ENCODE measurements at regions not wholly inside any gene's neighbourhood (a gene's known extent, or its start where the extent isn't known, plus 50 kb on each side); places are given as distances from the start of the nearest gene placed in this dataset.

DNA sequence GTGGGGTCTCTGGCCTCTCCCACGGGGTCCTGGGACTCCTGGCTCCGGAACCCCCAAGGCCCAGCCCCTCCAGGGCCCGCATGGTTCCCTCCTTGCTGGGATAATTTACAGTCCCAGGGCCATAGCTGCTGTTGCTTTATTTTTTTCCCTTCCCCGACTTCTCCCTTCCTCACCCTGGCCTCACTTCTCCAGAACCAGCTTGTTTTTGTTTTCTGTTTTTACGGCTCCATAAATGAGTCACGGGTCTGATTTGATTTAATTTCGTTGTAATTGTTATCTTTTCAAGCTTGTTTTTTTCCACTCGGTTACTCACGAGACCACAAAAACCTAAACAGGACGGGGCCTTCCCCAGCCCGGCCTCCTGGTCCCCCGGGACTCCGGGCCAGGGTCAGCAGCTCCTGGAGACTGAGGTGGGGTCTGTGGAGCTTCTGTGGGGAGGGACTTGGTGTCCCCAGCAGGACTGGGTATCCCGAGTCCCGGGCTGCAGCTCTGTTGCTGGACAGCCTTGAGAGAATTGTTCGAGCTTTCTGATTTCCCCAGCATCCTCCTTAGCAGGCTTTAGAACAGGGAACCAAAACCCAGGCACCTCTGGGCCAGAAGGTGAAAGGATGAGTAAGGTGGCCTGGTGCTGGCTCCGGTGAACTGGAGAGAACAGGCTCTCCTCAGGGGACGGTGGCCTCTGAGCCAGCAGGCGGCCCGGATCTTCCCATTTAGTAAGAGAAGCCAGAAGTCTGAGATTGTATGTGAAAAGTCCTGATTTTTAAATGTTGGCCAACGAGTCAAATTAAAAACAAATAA lies 94.9 kb downstream of the CEBPB start:
- DNase-seq (ENCODE audit: low read depth): peak; percentile 69
- no peak overlapping the region for H3K4me3 ChIP-seq (ENCODE audit: low read depth, low read length)

GRCh38 chr20:50286174-50286511 lies 95.5 kb downstream of the CEBPB start:
- TF ChIP-seq CTCF (conservative IDR thresholded peaks at IDR 0.05; ENCODE audit: low read depth, low read length): no peak
- H3K4me3 ChIP-seq (ENCODE audit: low read depth, low read length): no peak overlapping the region
- no peak for DNase-seq (ENCODE audit: low read depth)

More for the DNA sequence above, 94.9 kb downstream of the CEBPB start:
- peak; percentile 32 for TF ChIP-seq CTCF (conservative IDR thresholded peaks at IDR 0.05; ENCODE audit: low read depth, low read length)

GRCh38 chr20:50286609-50287008 lies 96.0 kb downstream of the CEBPB start:
- peak; percentile 91 for DNase-seq (ENCODE audit: low read depth)
- no peak for TF ChIP-seq CTCF (conservative IDR thresholded peaks at IDR 0.05; ENCODE audit: low read depth, low read length)
- no peak overlapping the region for H3K4me3 ChIP-seq (ENCODE audit: low read depth, low read length)

GRCh38 chr20:50287512-50287911 lies 96.9 kb downstream of the CEBPB start:
- DNase-seq (ENCODE audit: low read depth): no peak
- no peak for TF ChIP-seq CTCF (conservative IDR thresholded peaks at IDR 0.05; ENCODE audit: low read depth, low read length)
- no peak overlapping the region for H3K4me3 ChIP-seq (ENCODE audit: low read depth, low read length)

DNA sequence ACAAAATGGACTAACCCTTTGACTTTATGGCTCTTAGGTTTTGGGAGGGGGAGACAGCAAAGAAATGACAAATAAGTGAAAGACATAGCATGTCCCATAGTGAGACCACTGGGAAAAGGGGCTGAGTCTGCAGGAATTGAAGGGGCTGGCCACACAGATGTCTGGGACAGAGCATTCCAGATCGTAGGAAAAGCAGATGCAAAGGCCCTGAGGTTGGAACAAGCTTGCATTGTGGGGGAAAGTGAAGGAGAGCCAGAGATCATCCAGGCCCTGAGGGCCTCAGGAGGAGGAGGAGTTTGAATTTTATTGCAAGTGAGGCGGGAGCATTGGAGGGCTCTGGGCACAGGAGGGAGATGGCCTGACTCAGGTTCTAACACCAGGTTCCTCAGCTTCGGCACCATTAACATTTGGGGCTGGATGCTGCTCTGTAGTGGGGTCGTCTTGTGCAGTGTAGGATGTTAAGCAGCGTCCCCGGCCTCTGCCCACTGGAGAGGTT lies 97.5 kb downstream of the CEBPB start:
- no peak overlapping the region for H3K4me3 ChIP-seq (ENCODE audit: low read depth, low read length)
- no peak for TF ChIP-seq CTCF (conservative IDR thresholded peaks at IDR 0.05; ENCODE audit: low read depth, low read length)
- DNase-seq (ENCODE audit: low read depth): no peak

DNA sequence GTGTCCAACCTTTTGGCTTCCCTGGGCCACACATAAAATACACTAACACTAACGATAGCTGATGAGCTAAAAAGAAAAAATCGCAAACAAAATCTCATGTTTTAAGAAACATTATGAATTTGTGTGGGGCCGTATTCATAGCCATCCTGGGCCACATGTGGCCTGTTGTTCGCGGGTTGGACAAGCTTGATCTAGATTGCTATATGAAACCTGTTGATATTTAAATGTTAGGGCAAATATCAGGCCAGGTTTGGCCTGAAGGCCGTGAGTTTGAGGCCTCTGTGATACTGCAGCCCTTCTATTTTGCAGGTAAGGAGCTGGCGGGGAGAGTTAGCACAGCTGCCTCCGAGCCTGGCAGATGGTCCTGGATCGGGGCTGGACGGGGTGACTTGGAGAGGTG lies 99.0 kb downstream of the CEBPB start:
- no peak for TF ChIP-seq CTCF (conservative IDR thresholded peaks at IDR 0.05; ENCODE audit: low read depth, low read length)
- H3K4me3 ChIP-seq (ENCODE audit: low read depth, low read length): no peak overlapping the region
- no peak for DNase-seq (ENCODE audit: low read depth)

- TF ChIP-seq CTCF (conservative IDR thresholded peaks at IDR 0.05; ENCODE audit: low read depth, low read length): no peak
- no peak for DNase-seq (ENCODE audit: low read depth)
- H3K4me3 ChIP-seq (ENCODE audit: low read depth, low read length): no peak overlapping the region
Observed at GRCh38 chr20:50290112-50290511, 99.5 kb downstream of the CEBPB start.

All from choroid plexus epithelial cell (primary cell).